GM13976 (cell line): ENCODE measurements at regions not wholly inside any gene's neighbourhood (a gene's known extent, or its start where the extent isn't known, plus 50 kb on each side); places are given as distances from the start of the nearest gene placed in this dataset.
"Not testable (repeated sequence)": the region's sequence is repeated elsewhere in the genome, so short reads cannot be mapped to it uniquely, and the experiment has no call there.

Experiments
- DNase-seq: peaks from one replicate; pipeline ENCODE4 v3.0.0; 2012; ENCODE audit warnings: low spot score
- in situ Hi-C: fragments of 300-500 bp; cut with MboI; formaldehyde crosslinking; loops from one replicate; pipeline ENCODE4 v1.12.0; 2022; ENCODE audit warnings: low sequenced_read_pairs, mixed read lengths, inconsistent platforms; ENCODE audit not compliant: unreplicated experiment
- TF ChIP-seq, protein P1 (sequence below): IDR thresholded peaks from 2 replicates; pipeline ENCODE4 v1.5.1; 2012; ENCODE audit warnings: borderline replicate concordance, mild to moderate bottlenecking; ENCODE audit not compliant: insufficient read depth; ENCODE audit errors: extremely low read depth, missing control alignments, control extremely low read depth

DNA sequence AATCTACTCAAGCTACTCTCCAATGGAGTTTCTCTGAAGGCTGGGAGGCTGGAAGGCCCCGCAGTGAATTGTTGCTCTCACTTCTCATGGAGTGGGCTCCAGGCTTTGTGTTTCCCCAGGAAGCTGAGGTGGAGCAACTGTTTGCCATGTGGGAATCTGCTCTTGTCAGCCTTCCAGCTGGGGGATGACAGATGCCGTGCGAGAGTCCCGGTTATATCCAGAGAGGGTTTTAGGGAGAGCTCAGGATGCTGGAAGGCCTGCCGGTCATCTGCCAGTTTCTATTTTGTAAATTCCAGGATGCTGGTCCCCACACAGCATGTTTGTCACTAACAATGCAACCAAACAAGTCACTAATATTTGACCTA lies 98.2 kb upstream of the NAA20 start:
- in situ Hi-C loops: no loop called here
- DNase-seq: no peak
- TF ChIP-seq, protein P1, sequence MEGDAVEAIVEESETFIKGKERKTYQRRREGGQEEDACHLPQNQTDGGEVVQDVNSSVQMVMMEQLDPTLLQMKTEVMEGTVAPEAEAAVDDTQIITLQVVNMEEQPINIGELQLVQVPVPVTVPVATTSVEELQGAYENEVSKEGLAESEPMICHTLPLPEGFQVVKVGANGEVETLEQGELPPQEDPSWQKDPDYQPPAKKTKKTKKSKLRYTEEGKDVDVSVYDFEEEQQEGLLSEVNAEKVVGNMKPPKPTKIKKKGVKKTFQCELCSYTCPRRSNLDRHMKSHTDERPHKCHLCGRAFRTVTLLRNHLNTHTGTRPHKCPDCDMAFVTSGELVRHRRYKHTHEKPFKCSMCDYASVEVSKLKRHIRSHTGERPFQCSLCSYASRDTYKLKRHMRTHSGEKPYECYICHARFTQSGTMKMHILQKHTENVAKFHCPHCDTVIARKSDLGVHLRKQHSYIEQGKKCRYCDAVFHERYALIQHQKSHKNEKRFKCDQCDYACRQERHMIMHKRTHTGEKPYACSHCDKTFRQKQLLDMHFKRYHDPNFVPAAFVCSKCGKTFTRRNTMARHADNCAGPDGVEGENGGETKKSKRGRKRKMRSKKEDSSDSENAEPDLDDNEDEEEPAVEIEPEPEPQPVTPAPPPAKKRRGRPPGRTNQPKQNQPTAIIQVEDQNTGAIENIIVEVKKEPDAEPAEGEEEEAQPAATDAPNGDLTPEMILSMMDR: no peak

DNA sequence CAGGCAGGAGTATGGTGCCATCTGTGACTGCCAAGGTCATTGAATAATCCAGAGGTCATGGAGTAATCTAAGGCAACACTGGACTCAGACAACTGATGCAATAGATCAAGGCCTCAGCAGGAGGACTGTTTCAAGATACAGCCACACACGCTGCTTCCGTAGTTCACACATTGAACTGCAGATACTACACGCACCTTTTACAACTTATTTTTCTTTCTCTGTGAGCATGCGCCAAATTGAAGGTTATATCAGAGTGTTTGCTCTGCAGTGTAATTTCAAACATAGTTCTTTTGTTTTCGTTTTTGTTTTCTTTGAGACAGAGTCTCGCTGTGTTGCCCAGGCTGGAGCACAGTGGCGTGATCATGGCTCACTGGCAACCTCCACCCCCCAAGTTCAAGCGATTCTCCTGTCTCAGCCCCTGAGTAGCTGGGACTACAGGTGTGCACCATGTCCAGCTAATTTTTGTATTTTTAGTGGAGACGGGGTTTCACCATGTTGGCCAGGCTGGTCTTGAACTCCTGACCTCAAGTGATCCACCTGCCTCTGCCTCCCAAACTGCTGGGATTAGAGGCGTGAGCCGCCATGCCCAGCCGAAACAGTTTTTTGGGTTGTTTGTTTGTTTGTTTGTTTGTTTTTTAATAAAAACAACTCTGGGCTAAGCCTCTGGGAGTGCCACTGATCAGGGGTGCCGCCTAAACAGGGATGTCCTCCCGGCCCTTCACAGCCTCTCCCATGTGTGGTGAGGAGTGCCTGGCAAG lies 96.6 kb upstream of the NAA20 start:
- no peak for DNase-seq
- TF ChIP-seq, protein P1: no peak
- in situ Hi-C loops: no loop called here

DNA sequence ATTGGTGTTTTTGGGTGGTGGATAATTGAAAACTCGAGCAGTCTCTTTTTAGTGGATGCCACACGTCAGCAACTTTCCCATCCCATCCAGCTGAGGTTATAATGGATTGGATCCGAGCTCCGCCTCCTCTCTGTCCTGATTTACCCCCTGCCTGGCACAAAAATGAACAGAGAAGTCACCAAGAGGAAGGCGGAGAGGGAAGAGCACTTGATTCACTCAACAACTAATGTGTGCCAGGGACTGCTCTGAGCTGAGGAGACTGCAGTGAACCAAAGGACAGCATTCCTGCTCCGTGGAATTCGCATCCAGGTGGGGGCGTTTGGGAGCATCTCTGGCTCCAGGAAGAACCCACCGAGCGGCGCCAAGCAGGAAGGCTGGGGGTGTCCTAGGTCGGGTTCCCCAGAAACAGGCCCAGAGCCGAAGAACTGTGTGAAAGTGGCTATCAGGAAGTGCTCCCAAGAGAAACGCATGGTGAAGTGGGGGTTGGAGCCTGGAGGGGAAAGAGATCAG lies 95.8 kb upstream of the NAA20 start:
- DNase-seq: no peak
- in situ Hi-C loops: no loop called here
- TF ChIP-seq, protein P1: no peak

DNA sequence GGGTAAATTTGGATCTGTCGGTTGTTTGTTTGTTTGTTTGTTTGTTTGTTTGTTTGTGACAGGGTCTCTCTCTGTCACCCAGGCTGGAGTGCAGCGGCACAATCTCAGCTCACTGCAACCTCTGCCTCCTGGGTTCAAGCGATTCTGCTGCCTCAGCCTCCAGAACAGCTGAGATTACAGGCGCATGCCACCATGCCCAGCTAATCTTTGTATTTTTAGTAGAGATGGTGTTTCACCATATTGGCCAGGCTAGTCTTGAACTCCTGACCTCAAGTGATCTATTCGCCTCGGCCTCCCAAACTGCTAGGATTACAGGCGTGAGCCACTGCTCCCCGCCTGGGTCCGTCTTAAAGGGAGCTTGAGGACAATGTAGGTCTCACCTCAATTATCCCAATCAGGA lies 95.3 kb upstream of the NAA20 start:
- DNase-seq, in situ Hi-C loops: not testable (repeated sequence)

DNA sequence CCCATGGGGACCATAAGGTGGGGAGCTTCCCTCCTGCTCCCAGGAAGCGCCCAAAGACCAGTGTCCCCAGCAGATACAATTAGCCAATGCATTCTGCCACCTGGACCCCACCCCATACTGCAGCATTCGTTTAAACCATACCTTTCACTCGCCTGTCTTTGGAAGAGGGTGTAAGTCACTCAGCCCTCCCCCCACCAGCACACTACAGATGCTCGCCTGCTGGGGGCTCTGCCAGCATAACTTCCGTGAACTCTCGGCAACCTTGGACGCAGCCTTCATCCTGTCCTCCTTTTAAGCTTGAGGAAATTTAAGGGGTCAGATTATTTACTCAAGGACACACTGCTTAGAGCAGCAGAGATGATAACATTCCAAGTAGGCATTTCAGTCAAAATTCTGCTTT lies 94.4 kb upstream of the NAA20 start:
- TF ChIP-seq, protein P1: no peak
- DNase-seq: no peak
- in situ Hi-C loops: no loop called here

DNA sequence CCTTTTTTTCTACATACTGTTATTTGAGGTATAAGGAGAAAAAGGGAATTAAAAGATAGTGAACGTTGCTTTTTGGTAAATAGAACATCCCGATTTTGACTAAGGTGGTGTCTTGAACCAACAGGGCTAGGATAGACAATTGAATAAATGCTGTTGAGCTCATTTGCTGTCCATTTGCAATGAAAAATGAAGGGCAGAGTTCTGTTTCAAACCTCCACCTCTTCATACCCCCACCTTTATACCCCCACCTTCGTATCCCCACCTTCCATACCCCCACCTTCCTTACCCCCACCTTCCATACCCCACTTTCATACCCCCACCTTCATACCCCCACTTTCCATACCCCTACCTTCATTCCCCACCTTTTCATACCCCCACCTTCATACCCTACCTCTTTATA lies 93.4 kb upstream of the NAA20 start:
- in situ Hi-C loops: no loop called here
- TF ChIP-seq, protein P1: no peak
- no peak for DNase-seq

DNA sequence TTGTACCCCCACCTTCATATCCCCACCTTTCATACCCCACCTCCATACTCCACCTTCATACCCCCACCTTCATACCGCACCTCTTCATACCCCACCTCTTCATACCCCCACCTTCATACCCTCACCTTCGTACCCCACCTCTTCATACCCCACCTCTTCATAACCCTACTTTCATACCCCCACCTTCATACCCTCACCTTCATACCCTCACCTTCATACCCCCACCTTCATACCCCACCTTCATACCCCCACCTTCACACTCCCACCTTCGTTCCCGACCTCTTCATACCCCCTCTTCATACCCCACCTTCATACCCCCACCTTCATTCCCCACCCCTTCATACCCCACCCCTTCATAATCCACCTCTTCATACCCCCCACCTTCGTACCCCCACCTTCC lies 92.9 kb upstream of the NAA20 start:
- in situ Hi-C loops: no loop called here
- TF ChIP-seq, protein P1: no peak

More for the DNA sequence above, 92.9 kb upstream of the NAA20 start:
- DNase-seq: no peak
